ENCODE measurements at regions not wholly inside any gene's neighbourhood (a gene's known extent, or its start where the extent isn't known, plus 50 kb on each side); places are given as distances from the start of the nearest gene placed in this dataset.

GRCh38 chr10:30187010-30187409, 127.6 kb upstream of the JCAD start (continued):
- TF ChIP-seq PBX3 (CRISPR knock-in tag; IDR thresholded peaks at IDR 0.05): no peak
- TF ChIP-seq ZNF174 (tag by site-specific recombination; IDR thresholded peaks at IDR 0.05): no peak

- Histone ChIP-seq H3K9me3 (ENCODE audit: control insufficient read depth, insufficient read depth, low read depth, low read length) (no peaks in the 10 kb centered on the region), H3K36me3 (ENCODE audit: control insufficient read depth in 2 of 2, insufficient read depth in 1 of 2, low read length in 2 of 2) (no peaks in the 10 kb centered on the region), H3K4me1 (ENCODE audit: control insufficient read depth, insufficient read depth, low read length) (no peaks in the 10 kb centered on the region), H3K27ac (ENCODE audit: extremely low read depth, low read depth, low read length) (no peak overlapping the region), H3K4me3 (ENCODE audit: low read depth, low read length) (no peak overlapping the region)
- POLR2A ChIA-PET: no interaction called here
- TF ChIP-seq ZNF558 (tag by site-specific recombination; IDR thresholded peaks at IDR 0.05) (no peak), ZNF776 (tag by site-specific recombination; IDR thresholded peaks at IDR 0.05; ENCODE audit: borderline replicate concordance) (no peak), ZSCAN23 (tag by site-specific recombination; IDR thresholded peaks at IDR 0.05) (no peak), ATF2 (tag by site-specific recombination; IDR thresholded peaks at IDR 0.05; ENCODE audit: low read depth) (no peak), ZNF138 (tag by site-specific recombination; IDR thresholded peaks at IDR 0.05; ENCODE audit: borderline replicate concordance) (no peak), KLF17 (tag by site-specific recombination; IDR thresholded peaks at IDR 0.05) (no peak), ZNF660 (tag by site-specific recombination; IDR thresholded peaks at IDR 0.05) (no peak), FEZF1 (tag by site-specific recombination; IDR thresholded peaks at IDR 0.05) (no peak), ZBTB48 (tag by site-specific recombination; IDR thresholded peaks at IDR 0.05) (no peak), ZNF488 (tag by site-specific recombination; IDR thresholded peaks at IDR 0.05) (no peak), ZNF391 (tag by site-specific recombination; IDR thresholded peaks at IDR 0.05; ENCODE audit: borderline replicate concordance, low read depth) (no peak), PRDM6 (tag by site-specific recombination; IDR thresholded peaks at IDR 0.05) (no peak)
- CTCF ChIA-PET: interaction anchor here (1.0 to 1.1 kb wide), 2 partner anchors 8 to 13 kb away, joined by 3 to 4 read pairs; no protein-coding TSS in a partner anchor
Observed at GRCh38 chr10:30186371-30186875, 127.0 kb upstream of the JCAD start.

GRCh38 chr10:30185916-30186315, 126.5 kb upstream of the JCAD start:
- H3K36me3 ChIP-seq (ENCODE audit: control insufficient read depth in 2 of 2, insufficient read depth in 1 of 2, low read length in 2 of 2): no peaks in the 10 kb centered on the region
- no peaks in the 10 kb centered on the region for H3K4me1 ChIP-seq (ENCODE audit: control insufficient read depth, insufficient read depth, low read length)
- H3K9me3 ChIP-seq (ENCODE audit: control insufficient read depth, insufficient read depth, low read depth, low read length): no peaks in the 10 kb centered on the region
- no peak for TF ChIP-seq ZXDB (tag by site-specific recombination; IDR thresholded peaks at IDR 0.05)
- no peak for TF ChIP-seq ZNF501 (tag by site-specific recombination; IDR thresholded peaks at IDR 0.05)
- no peak for TF ChIP-seq ZNF558 (tag by site-specific recombination; IDR thresholded peaks at IDR 0.05)
- H3K27ac ChIP-seq (ENCODE audit: extremely low read depth, low read depth, low read length): no peak overlapping the region
- CTCF ChIA-PET: interaction anchor here (1.0 to 1.1 kb wide), 2 partner anchors 8 to 13 kb away, joined by 3 to 4 read pairs; no protein-coding TSS in a partner anchor
- H3K4me3 ChIP-seq (ENCODE audit: low read depth, low read length): no peak overlapping the region
- POLR2A ChIA-PET: no interaction called here

Data from HEK293 (cell line).